ENCODE measurements at regions not wholly inside any gene's neighbourhood (a gene's known extent, or its start where the extent isn't known, plus 50 kb on each side); places are given as distances from the start of the nearest gene placed in this dataset.
"Not testable (repeated sequence)": the region's sequence is repeated elsewhere in the genome, so short reads cannot be mapped to it uniquely, and the experiment has no call there.

GRCh38 chr12:17875230-17875629, 214.8 kb downstream of the RERGL start:
- intact Hi-C loops (cut with DNase I, micrococcal nuclease): no loop called here
- DNase-seq: no peak

GRCh38 chr12:17866802-17867201, 223.2 kb downstream of the RERGL start:
- no peak overlapping the region for H3K4me3 ChIP-seq (ENCODE audit: low read length)
- Mint-ChIP-seq H3K36me3 (ENCODE audit: low read depth) (no peaks in the 10 kb centered on the region), H3K27ac (no peak overlapping the region), H3K4me3 (no peak overlapping the region), H3K9me3 (peaks cover 25% of the 10 kb centered on the region), H3K4me1 (ENCODE audit: low read depth) (no peaks in the 10 kb centered on the region), H3K27me3 (no peaks in the 10 kb centered on the region)
- H3K36me3 ChIP-seq (ENCODE audit: insufficient read depth, low read length): no peaks in the 10 kb centered on the region
- no peaks in the 10 kb centered on the region for H3K4me1 ChIP-seq (ENCODE audit: insufficient read depth, low read length)
- H3K9me3 ChIP-seq (ENCODE audit: control insufficient read depth in 1 of 2, insufficient read depth in 1 of 2, low read length in 2 of 2): peaks cover 0 to 17% of the 10 kb centered on the region in 2 experiments
- H3K27ac ChIP-seq (ENCODE audit: low read depth in 1 of 2, low read length in 2 of 2): no peak overlapping the region
- DNase-seq (no peak), ATAC-seq (ENCODE audit: poor library complexity) (no peak)
- CTCF ChIA-PET: no interaction called here
- POLR2A ChIA-PET: no interaction called here
- TF ChIP-seq CTCF (IDR thresholded peaks at IDR 0.05): no peak
- no peaks in the 10 kb centered on the region for H3K27me3 ChIP-seq (ENCODE audit: control insufficient read depth in 1 of 2, insufficient read depth in 2 of 2, low read length in 2 of 2)
- intact Hi-C loops (cut with DNase I, micrococcal nuclease): loop anchor here in 1 of 2 experiments (5.0 kb wide), 1 partner anchor 210 kb away; no protein-coding TSS in a partner anchor

More at GRCh38 chr12:17875230-17875629, 214.8 kb downstream of the RERGL start:
- Histone ChIP-seq H3K27ac (ENCODE audit: low read depth in 1 of 2, low read length in 2 of 2) (no peak overlapping the region), H3K27me3 (ENCODE audit: control insufficient read depth in 1 of 2, insufficient read depth in 2 of 2, low read length in 2 of 2) (no peaks in the 10 kb centered on the region), H3K9me3 (ENCODE audit: control insufficient read depth in 1 of 2, insufficient read depth in 1 of 2, low read length in 2 of 2) (peaks cover 9 to 16% of the 10 kb centered on the region in 2 experiments), H3K4me3 (ENCODE audit: low read length) (no peak overlapping the region), H3K36me3 (ENCODE audit: insufficient read depth, low read length) (no peaks in the 10 kb centered on the region), H3K4me1 (ENCODE audit: insufficient read depth, low read length) (no peaks in the 10 kb centered on the region)
- POLR2A ChIA-PET: no interaction called here
- no peaks in the 10 kb centered on the region for H3K4me1 Mint-ChIP-seq (ENCODE audit: low read depth)
- H3K4me3 Mint-ChIP-seq: no peak overlapping the region
- ATAC-seq (ENCODE audit: poor library complexity): no peak
- peaks cover 19% of the 10 kb centered on the region for H3K9me3 Mint-ChIP-seq
- TF ChIP-seq CTCF (IDR thresholded peaks at IDR 0.05): no peak
- H3K36me3 Mint-ChIP-seq (ENCODE audit: low read depth): no peaks in the 10 kb centered on the region
- CTCF ChIA-PET: no interaction called here
- no peaks in the 10 kb centered on the region for H3K27me3 Mint-ChIP-seq
- no peak overlapping the region for H3K27ac Mint-ChIP-seq

- CTCF ChIA-PET; ATAC-seq (ENCODE audit: poor library complexity); H3K9me3 ChIP-seq (ENCODE audit: control insufficient read depth in 1 of 2, insufficient read depth in 1 of 2, low read length in 2 of 2); H3K27ac ChIP-seq (ENCODE audit: low read depth in 1 of 2, low read length in 2 of 2); H3K36me3 Mint-ChIP-seq (ENCODE audit: low read depth); H3K4me3 Mint-ChIP-seq; H3K27me3 Mint-ChIP-seq; H3K4me1 Mint-ChIP-seq (ENCODE audit: low read depth); H3K4me3 ChIP-seq (ENCODE audit: low read length); H3K27ac Mint-ChIP-seq; H3K27me3 ChIP-seq (ENCODE audit: control insufficient read depth in 1 of 2, insufficient read depth in 2 of 2, low read length in 2 of 2); H3K9me3 Mint-ChIP-seq; H3K36me3 ChIP-seq (ENCODE audit: insufficient read depth, low read length); POLR2A ChIA-PET; H3K4me1 ChIP-seq (ENCODE audit: insufficient read depth, low read length); DNase-seq: not testable (repeated sequence)
- intact Hi-C loops (cut with DNase I, micrococcal nuclease): loop anchor here (2.0 kb wide), 1 partner anchor 89 kb away; no protein-coding TSS in a partner anchor
Observed at GRCh38 chr12:17855548-17855947, 234.4 kb downstream of the RERGL start.

- CTCF ChIA-PET: no interaction called here
- peaks cover 10% of the 10 kb centered on the region for H3K9me3 Mint-ChIP-seq
Observed at GRCh38 chr12:17853054-17853453, 236.9 kb downstream of the RERGL start.

More at GRCh38 chr12:17853054-17853453, 236.9 kb downstream of the RERGL start:
- no peak for TF ChIP-seq CTCF (IDR thresholded peaks at IDR 0.05)
- intact Hi-C loops (cut with DNase I, micrococcal nuclease): no loop called here
- Histone ChIP-seq H3K4me1 (ENCODE audit: insufficient read depth, low read length) (no peaks in the 10 kb centered on the region), H3K9me3 (ENCODE audit: control insufficient read depth in 1 of 2, insufficient read depth in 1 of 2, low read length in 2 of 2) (no peaks in the 10 kb centered on the region), H3K27me3 (ENCODE audit: control insufficient read depth in 1 of 2, insufficient read depth in 2 of 2, low read length in 2 of 2) (no peaks in the 10 kb centered on the region), H3K27ac (ENCODE audit: low read depth in 1 of 2, low read length in 2 of 2) (no peak overlapping the region), H3K4me3 (ENCODE audit: low read length) (no peak overlapping the region), H3K36me3 (ENCODE audit: insufficient read depth, low read length) (no peaks in the 10 kb centered on the region)
- ATAC-seq (ENCODE audit: poor library complexity) (no peak), DNase-seq (no peak)
- Mint-ChIP-seq H3K4me3 (no peak overlapping the region), H3K27ac (no peak overlapping the region), H3K4me1 (ENCODE audit: low read depth) (no peaks in the 10 kb centered on the region), H3K36me3 (ENCODE audit: low read depth) (no peaks in the 10 kb centered on the region), H3K27me3 (no peaks in the 10 kb centered on the region)
- POLR2A ChIA-PET: no interaction called here

All from CD4-positive, alpha-beta T cell (primary cell).